HEK293T (cell line): ENCODE measurements at regions not wholly inside any gene's neighbourhood (a gene's known extent, or its start where the extent isn't known, plus 50 kb on each side); places are given as distances from the start of the nearest gene placed in this dataset.
"Not testable (repeated sequence)": the region's sequence is repeated elsewhere in the genome, so short reads cannot be mapped to it uniquely, and the experiment has no call there.

Source experiments
- CTCF ChIA-PET: fragments of 350-600 bp; formaldehyde crosslinking; extraction: SDS; loops from one replicate; lab custom pipeline; 2021; ENCODE audit warnings: antibody characterized with exemption, inconsistent platforms; lab: Yijun Ruan, JAX
- POLR2A ChIA-PET: fragments of 350-600 bp; formaldehyde crosslinking; extraction: SDS; loops from one replicate; lab custom pipeline; 2020; ENCODE audit warnings: antibody characterized with exemption, inconsistent platforms; lab: Yijun Ruan, JAX
- DNase-seq: peaks from one replicate; pipeline ENCODE4 v3.0.0; 2012; ENCODE audit warnings: mixed read lengths; ENCODE audit errors: extremely low spot score
- ARNT ChIP-seq: fragments of 450-650 bp; IDR thresholded peaks from 2 replicates; pipeline ENCODE4 v1.6.1; 2017; ENCODE audit warnings: mild to moderate bottlenecking
- BHLHE40 ChIP-seq: fragments of 450-650 bp; IDR thresholded peaks from 2 replicates; pipeline ENCODE4 v1.6.1; 2016; ENCODE audit warnings: mild to moderate bottlenecking, moderate library complexity, borderline replicate concordance
- CTBP1 ChIP-seq: fragments of 450-650 bp; IDR thresholded peaks from 2 replicates; pipeline ENCODE4 v1.6.1; 2016; ENCODE audit warnings: borderline replicate concordance
- ELF4 ChIP-seq: fragments of 450-650 bp; IDR thresholded peaks from 2 replicates; pipeline ENCODE4 v1.6.1; 2017; ENCODE audit warnings: antibody characterized with exemption
- FOXA1 ChIP-seq: fragments of 450-650 bp; IDR thresholded peaks from 2 replicates; pipeline ENCODE4 v1.6.1; 2016; ENCODE audit warnings: mild to moderate bottlenecking
- FOXK2 ChIP-seq: fragments of 450-650 bp; IDR thresholded peaks from 2 replicates; pipeline ENCODE4 v1.6.1; 2016; ENCODE audit warnings: mild to moderate bottlenecking
- FOXM1 ChIP-seq: fragments of 450-650 bp; IDR thresholded peaks from 2 replicates; pipeline ENCODE4 v1.6.1; 2017; ENCODE audit warnings: mild to moderate bottlenecking, borderline replicate concordance
- HDGF ChIP-seq: fragments of 450-650 bp; IDR thresholded peaks from 2 replicates; pipeline ENCODE4 v1.6.1; 2017; ENCODE audit warnings: antibody characterized with exemption, borderline replicate concordance
- L3MBTL2 ChIP-seq: fragments of 450-650 bp; conservative IDR thresholded peaks from 2 replicates; pipeline ENCODE4 v1.6.1; 2016; ENCODE audit warnings: mild to moderate bottlenecking
- LEF1 ChIP-seq: fragments of 450-650 bp; IDR thresholded peaks from 2 replicates; pipeline ENCODE4 v1.6.1; 2017; ENCODE audit warnings: mild to moderate bottlenecking, borderline replicate concordance
- NFRKB ChIP-seq: fragments of 450-650 bp; IDR thresholded peaks from 2 replicates; pipeline ENCODE4 v1.6.1; 2016; ENCODE audit warnings: mild to moderate bottlenecking, moderate library complexity
- SP1 ChIP-seq: fragments of 450-650 bp; IDR thresholded peaks from 2 replicates; pipeline ENCODE4 v1.6.1; 2017
- SUZ12 ChIP-seq: fragments of 450-650 bp; IDR thresholded peaks from 2 replicates; pipeline ENCODE4 v1.6.1; 2016; ENCODE audit warnings: mild to moderate bottlenecking
- TARDBP ChIP-seq: fragments of 450-650 bp; IDR thresholded peaks from 2 replicates; pipeline ENCODE4 v1.6.1; 2016
- ZNF384 ChIP-seq: fragments of 450-650 bp; IDR thresholded peaks from 2 replicates; pipeline ENCODE4 v1.6.1; 2016
- TF ChIP-seq, protein P1 (sequence below): fragments of 450-650 bp; IDR thresholded peaks from 2 replicates; pipeline ENCODE4 v1.6.1; 2016

DNA sequence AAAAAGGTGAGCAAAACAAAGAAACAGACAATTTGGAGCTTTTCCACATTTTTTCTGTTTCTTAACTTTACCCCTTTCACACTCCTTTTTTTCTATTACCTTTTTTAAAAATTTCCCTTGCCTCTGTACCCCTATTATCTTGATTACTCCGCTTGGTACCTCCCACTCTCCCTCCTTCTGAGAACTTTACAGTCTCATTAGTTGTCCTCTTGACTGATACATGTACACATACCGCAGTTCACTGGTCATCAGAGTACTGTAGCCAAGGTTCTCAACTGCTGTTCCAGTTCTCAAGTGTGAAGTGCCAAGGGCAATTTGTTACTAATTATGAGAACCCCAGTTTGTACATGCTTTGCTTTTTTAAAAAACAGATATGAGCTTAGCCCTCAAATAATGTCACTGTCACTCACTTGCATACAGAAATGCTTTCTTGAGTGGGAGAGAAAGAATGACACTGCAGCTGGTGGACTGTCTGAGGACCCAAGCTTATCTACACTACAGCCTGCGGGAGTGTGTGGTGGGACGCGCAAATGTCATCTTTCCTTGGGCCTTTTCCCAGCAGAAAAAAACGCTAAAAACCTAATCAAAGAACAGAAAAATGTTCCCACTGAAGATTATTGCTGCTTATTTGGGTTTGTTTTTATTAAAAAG, 160.8 kb downstream of the DISP1 start:
- DNase-seq: no peak
- ChIA-PET CTCF (no interaction called here), POLR2A (no interaction called here)
- TF ChIP-seq ELF4 (no peak), CTBP1 (no peak), BHLHE40 (no peak), HDGF (no peak), SUZ12 (no peak), ZNF384 (no peak), L3MBTL2 (no peak), SP1 (no peak), FOXM1 (no peak), LEF1 (no peak)
- TF ChIP-seq, protein P1, sequence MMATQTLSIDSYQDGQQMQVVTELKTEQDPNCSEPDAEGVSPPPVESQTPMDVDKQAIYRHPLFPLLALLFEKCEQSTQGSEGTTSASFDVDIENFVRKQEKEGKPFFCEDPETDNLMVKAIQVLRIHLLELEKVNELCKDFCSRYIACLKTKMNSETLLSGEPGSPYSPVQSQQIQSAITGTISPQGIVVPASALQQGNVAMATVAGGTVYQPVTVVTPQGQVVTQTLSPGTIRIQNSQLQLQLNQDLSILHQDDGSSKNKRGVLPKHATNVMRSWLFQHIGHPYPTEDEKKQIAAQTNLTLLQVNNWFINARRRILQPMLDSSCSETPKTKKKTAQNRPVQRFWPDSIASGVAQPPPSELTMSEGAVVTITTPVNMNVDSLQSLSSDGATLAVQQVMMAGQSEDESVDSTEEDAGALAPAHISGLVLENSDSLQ: no peak

DNA sequence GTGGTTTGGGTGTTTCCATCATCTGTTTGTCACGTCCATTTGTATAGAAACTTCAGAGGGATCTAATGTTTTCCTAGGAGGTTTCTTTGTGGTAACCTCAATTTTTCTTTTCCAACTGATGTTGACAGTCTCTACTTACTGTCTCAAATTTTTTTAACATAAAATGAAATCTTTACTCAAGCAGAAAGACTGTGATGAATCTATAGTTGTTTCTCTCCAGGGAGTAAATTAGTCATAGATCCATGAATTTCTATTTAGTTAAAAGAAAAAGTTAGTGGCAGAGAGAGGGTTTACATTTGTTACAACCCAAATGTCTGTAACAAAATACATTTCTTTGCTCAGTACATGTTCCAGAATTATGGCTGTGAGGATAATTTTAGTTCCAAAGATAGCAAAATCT, 161.6 kb downstream of the DISP1 start:
- CTCF ChIA-PET: interaction anchor here (0.6 kb wide), 1 partner anchor 38 kb away, joined by 4 read pairs; no protein-coding TSS in a partner anchor
- no peak for TF ChIP-seq ELF4
- TF ChIP-seq TARDBP: no peak
- no peak for TF ChIP-seq HDGF
- TF ChIP-seq, protein P1: no peak
- TF ChIP-seq ARNT: no peak
- TF ChIP-seq SP1: no peak
- no peak for TF ChIP-seq LEF1
- no peak for TF ChIP-seq L3MBTL2
- TF ChIP-seq FOXK2: no peak
- no peak for TF ChIP-seq FOXM1
- no peak for TF ChIP-seq FOXA1
- no peak for TF ChIP-seq ZNF384
- TF ChIP-seq NFRKB: no peak
- TF ChIP-seq CTBP1: no peak
- no peak for TF ChIP-seq SUZ12
- no peak for TF ChIP-seq BHLHE40
- POLR2A ChIA-PET: no interaction called here
- no peak for DNase-seq

DNA sequence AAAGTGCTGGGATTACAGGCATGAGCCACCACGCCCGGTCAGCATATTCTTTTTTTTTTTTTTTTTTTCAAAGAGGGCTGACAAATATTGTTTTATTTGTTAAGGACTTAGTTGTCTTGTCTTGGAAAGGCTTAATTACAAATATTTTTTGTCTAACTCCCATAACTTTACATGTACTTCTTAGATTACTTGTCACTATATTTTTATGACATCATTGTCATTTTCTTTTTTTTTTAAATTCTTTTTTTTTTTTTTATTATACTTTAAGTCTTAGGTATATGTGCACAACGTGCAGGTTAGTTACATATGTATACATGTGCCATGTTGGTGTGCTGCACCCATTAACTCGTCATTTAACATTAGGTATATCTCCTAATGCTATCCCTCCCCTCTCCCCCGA, 162.5 kb downstream of the DISP1 start:
- POLR2A ChIA-PET, CTCF ChIA-PET: not testable (repeated sequence)
- TF ChIP-seq ZNF384: 0 out of 2 replicates have a peak, but pooled peaks have one; percentile 20

DNA sequence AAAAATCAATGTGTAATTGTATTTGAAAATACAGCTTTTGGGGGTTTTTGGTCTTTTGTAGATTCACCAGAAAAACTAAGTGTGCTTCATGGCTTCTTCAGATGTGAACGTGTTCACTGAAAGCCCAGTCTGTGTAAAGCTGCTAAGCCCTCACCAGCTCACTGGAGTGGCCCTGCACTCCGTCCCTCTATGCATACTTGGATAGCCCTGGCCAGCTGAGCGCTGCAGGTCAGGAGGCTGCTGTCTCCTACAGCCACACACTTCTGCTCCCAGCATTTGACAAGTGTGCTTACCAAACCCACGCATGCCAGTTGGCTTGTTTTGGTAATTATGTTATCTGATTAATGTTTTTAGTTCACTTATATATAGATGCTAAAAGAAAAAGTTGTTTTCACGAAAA, 163.5 kb downstream of the TLR5 start:
- ChIA-PET POLR2A (interaction anchor here (0.9 kb wide), 1 partner anchor 165 kb away, joined by 3 read pairs; no protein-coding TSS in a partner anchor), CTCF (interaction anchor here (0.5 kb wide), 1 partner anchor 29 kb away, joined by 3 read pairs; no protein-coding TSS in a partner anchor)
- no peak for DNase-seq
- TF ChIP-seq BHLHE40 (no peak), HDGF (no peak)

More for the DNA sequence above, 162.5 kb downstream of the DISP1 start:
- DNase-seq: not testable (repeated sequence)

DNA sequence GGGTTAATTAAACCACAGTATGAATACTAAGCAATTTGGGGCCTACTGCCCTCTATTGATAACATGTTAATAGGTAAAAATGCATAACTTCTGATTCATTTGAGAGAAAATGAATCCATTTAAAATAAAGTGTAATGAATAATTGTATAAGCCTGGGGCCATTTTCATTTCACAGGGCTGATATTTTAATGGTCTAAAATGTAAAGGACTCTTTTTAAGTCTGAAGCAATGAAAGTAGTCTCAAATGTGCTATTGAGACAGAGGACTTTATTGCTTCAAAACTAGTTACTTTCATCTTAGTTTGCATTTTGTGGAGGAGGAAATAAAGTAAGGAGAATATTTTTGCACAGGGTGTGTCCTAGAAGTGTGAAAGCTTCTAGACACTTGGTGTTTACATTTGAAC, 155.4 kb downstream of the TLR5 start:
- POLR2A ChIA-PET: no interaction called here
- CTCF ChIA-PET: no interaction called here
- TF ChIP-seq FOXM1: no peak
- no peak for TF ChIP-seq LEF1
- no peak for DNase-seq

DNA sequence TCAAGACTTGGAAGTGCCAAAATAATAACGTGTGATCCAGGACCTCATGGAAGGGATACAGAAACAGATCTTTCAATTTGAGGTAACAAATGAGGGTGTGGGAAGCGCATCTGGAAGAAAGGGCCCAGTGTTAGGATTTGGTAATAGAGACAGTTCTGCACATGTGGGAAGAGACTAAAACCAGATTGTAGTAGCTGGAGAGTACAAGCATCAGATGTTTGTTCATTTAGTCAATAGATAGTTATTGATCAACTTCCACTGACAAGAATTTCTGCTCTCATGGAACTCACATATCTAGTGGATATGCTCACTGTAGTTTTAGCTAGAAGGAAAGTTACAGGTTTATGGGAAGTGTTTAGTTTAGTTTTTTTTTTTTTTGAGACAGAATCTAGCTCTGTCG, 153.6 kb downstream of the TLR5 start:
- POLR2A ChIA-PET: no interaction called here
- TF ChIP-seq CTBP1 (no peak), L3MBTL2 (no peak), HDGF (no peak), SUZ12 (no peak), NFRKB (no peak), ARNT (no peak), TARDBP (no peak)
- DNase-seq: no peak
- CTCF ChIA-PET: no interaction called here

DNA sequence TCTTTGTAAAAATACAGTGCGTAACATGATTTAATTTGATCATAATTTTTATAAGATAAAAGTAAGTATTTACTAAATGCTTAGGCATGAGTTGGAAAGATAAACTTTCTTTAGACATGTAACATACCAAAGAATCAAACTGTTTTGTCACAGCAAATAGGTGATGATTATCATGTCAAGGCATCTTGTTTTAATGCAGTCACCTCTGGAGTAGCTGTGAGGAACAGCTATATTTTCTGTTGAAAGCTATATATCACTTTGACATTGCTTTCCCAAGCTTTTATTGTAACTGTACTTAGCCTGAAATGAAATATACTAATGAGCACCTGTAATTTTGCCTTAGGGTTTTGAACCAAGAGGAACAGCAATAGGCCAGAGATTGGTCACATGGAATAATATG, 151.9 kb downstream of the TLR5 start:
- ChIA-PET POLR2A (no interaction called here), CTCF (no interaction called here)
- DNase-seq: no peak
- no peak for TF ChIP-seq FOXK2
- TF ChIP-seq, protein P1: peak; percentile 57
